Middle frontal gyrus (tissue), 1 donor: ENCODE measurements at regions not wholly inside any gene's neighbourhood (a gene's known extent, or its start where the extent isn't known, plus 50 kb on each side); places are given as distances from the start of the nearest gene placed in this dataset.

ENCODE experiments used
- DNase-seq: peaks from one replicate; pipeline ENCODE4 v3.0.0-alpha.2; 2015; ENCODE audit warnings: low spot score; ENCODE audit errors: extremely low spot score

DNA sequence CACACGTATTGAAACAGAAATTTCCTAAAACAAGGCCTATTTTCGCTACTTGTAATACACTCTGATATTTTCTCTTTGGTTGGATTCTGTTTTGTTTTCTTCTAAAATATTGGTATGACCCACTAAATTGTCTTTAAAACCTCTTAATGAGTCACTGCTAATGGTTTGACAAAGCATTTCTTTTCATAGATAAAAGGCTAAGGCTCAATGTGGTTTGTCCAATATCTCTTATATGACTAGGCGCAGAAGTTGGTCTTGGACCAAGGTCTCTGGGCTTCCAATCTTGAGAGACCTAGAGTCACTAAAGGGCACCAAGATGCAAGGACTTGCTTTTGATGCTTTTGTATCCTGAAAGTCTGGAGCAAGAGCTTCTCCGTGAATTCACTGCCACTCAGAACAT is 498.2 kb upstream of the TCF4 start:
- DNase-seq, result no peak

DNA sequence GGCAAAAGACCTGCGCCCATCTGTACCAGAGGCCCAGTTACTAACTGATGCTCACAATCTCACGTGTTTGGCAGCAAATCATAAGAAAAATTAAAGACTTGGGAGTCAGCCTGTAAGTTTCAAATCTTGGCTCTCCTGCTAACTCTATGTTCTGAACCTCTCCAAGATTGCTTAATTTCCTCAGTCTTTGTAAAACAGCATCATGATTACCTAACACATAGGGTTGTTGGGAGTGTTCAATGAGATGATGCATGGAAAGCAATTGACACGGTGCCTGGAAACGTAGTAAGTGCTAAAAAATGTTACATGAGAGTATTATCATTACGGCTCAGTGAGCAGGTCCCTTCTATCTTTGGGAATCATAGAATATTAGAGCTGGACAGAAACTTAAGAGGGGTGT is 497.6 kb upstream of the TCF4 start:
- DNase-seq, result no peak

- no peak for DNase-seq
Observed at GRCh38 chr18:56083523-56084287, 495.7 kb upstream of the TCF4 start.

DNA sequence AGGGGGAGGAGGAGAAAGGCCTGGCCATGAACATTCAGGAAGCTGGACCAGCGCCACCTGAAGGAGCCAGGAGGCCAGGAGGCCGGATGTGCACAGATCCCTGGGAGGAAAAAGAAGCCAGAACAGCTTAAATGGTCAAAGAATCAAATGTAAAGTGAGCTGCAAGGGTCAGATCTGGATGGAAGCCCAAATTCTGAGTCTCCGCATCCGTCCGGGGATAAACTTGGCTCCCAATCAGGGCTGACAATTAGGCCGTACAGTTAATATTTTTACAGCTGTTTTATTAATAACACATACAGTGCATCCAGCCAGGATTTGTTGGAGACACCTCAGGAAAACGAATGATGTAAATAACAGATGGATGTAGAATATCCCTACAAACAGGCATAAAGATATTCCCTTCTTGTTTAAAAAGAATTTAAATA is 495.1 kb upstream of the TCF4 start:
- DNase-seq, result no peak

GRCh38 chr18:56076723-56077122 is 488.7 kb upstream of the TCF4 start:
- DNase-seq, result no peak

DNA sequence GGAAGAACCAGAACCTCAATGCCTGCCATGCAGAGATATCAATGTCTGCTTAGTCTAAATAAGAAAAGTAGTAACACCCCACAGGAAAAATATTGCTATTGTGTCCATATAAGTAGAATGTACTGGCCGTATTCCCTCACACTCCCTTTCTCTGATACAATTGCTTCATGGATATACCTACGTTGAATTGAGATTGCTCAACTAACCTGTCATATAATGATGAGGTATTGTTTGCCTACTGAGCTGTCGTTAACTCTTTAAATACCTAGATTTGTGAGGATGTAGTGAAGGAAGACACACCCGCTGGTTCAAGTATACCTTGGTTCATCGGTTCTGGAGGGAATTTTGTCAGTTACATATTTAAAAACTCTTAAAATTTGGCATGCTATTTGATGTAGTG is 480.7 kb upstream of the TCF4 start:
- DNase-seq, result no peak

- no peak for DNase-seq
Observed at GRCh38 chr18:56067969-56068671, 480.1 kb upstream of the TCF4 start.

DNA sequence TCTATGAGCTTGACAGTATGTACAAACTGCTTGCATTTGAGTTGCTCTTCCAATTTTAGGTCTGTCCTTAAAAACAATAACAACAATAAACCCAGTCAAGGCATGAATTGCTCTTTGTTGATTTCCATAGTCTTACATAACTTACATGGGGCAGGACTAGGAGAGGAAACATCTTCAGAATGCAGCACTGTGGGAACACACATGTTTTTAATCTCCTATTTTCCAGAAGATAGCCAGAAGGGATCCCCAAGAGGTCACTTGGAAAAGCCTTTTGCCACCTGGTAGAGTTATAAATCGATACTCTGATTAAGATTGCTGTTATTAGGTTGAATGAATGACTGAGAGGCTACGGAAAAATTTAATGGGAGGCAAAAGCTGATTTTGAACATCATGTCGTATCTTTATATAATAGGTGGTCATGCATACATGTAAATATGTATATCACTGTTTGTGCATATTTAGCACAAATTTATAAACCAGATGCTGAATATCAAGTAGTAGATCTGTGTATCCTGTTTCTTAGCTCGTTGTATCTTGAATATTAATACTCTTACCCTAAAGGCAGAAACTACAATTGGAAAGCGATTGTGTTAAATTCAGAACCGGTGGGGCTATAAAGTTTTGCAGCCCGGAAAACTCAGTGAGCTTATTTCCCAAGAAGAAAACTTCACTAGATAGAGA is 479.4 kb upstream of the TCF4 start:
- no peak for DNase-seq

- no peak for DNase-seq
Observed at GRCh38 chr18:56066524-56067213, 478.7 kb upstream of the TCF4 start.

- no peak for DNase-seq
Observed at GRCh38 chr18:56065086-56065485, 477.1 kb upstream of the TCF4 start.

GRCh38 chr18:56062931-56063330 is 474.9 kb upstream of the TCF4 start:
- DNase-seq, result no peak

GRCh38 chr18:56060967-56061541 is 473.1 kb upstream of the TCF4 start:
- DNase-seq, result no peak

DNA sequence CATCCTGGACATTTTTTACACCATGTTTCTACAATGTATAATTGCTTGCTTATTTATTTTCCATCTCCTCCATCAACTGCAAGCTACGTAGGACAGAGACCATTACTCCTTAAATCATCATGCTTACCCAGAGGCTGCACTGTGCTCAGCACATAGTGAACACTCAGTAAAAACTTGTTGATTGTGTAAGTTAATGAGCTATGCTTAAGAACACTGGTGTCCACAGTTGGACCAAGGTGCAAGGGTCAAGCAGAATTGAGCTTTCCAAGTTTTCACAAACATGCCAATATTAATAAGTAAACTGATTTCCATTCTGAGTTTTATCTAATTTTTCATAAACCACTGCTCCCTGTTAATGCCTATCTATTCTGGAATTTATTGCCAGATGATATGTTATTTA is 464.2 kb upstream of the TCF4 start:
- no peak for DNase-seq

DNA sequence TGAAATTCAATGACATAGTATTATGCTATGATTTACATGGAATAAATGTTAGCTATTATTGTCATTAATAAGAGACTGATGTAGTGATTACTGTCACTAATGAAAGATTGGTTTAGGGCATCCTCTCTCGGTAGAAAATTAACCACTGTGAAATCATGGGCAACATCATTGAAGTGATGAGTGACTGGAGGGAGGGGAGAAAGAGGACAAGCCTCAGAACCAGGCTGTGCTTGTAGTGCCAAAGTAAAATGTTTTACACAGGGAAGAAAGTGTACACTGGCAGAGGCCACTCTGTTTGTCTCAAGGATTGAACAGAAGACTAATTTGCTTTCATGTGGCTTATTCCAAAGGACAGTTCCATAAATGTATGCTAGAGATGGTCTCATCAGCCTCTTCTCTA is 456.2 kb upstream of the TCF4 start:
- no peak for DNase-seq

GRCh38 chr18:56043641-56044061 is 455.7 kb upstream of the TCF4 start:
- peak; percentile 80 for DNase-seq

GRCh38 chr18:56042915-56043536 is 455.0 kb upstream of the TCF4 start:
- no peak for DNase-seq

- DNase-seq, result no peak
Observed at GRCh38 chr18:56038171-56039030, 450.4 kb upstream of the TCF4 start.

DNA sequence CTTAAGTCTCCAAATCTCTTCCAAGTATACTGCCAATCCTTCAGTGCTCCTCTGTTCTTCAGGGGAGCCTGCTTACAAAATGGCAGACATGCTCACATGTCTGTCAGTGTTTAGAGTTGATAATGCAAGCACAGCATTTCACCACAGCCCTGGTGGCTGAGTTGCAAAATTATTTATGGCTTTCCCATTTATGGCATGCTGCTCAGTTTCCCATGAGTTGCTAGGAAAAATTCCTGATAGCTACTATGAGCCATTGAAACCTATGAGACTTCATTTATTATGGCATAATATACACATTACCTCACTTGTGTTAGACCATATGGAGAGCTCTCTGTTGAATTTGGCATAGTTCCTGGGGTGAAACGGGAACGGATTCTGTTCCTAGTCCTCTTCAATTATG is 448.7 kb upstream of the TCF4 start:
- DNase-seq, result no peak

DNA sequence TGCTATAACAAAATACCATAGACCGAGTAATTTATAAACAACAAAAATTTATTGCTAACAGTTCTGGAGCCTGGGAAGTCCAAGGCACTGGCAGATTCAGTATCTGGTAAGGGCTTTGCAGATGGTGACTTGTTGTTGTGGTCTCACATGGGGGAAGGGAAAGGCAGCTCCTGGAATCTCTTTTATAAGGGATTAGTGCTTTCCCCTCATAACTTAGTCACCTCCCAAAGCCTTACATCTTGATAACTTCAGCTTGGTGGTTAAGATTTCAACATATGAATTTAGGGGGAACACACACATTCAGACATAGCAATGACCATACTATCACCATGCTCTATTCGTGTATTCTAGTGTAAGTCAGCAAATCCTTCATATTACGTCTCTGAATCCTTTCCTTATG is 447.6 kb upstream of the TCF4 start:
- no peak for DNase-seq

GRCh38 chr18:56034949-56035348 is 447.0 kb upstream of the TCF4 start:
- DNase-seq, result no peak
